OCI-LY3 (cell line): ENCODE measurements at regions not wholly inside any gene's neighbourhood (a gene's known extent, or its start where the extent isn't known, plus 50 kb on each side); places are given as distances from the start of the nearest gene placed in this dataset.
"Not testable (repeated sequence)": the region's sequence is repeated elsewhere in the genome, so short reads cannot be mapped to it uniquely, and the experiment has no call there.

Source experiments
- H2AFZ ChIP-seq: fragments of 200-600, 300-600 bp; shearing (Covaris generic); 2 replicates; pipeline ENCODE4 v1.6.0; 2014; ENCODE audit warnings: antibody characterized with exemption, low read depth, low read length
- H3K27ac ChIP-seq: fragments of 200-600, 300-600 bp; sonication (generic); 2 replicates; pipeline ENCODE4 v1.5.1; 2014; ENCODE audit warnings: mild to moderate bottlenecking, low read length, moderate library complexity, mixed read lengths
- H3K27me3 ChIP-seq: fragments of 200-600, 300-600 bp; sonication (generic); 2 replicates; pipeline ENCODE4 v1.6.1; 2014; ENCODE audit warnings: low read depth, low read length, mixed read lengths
- H3K36me3 ChIP-seq: fragments of 200-600, 300-600 bp; sonication (generic); replicated peaks from 2 replicates; pipeline ENCODE3; 2014; ENCODE audit warnings: low read depth, low read length, mixed read lengths
- H3K4me1 ChIP-seq: fragments of 300-600, 200-600 bp; sonication (generic); 2 replicates; pipeline ENCODE4 v1.6.1; 2014; ENCODE audit warnings: low read length, mixed read lengths
- H3K4me2 ChIP-seq: fragments of 200-600, 300-600 bp; sonication (generic); 2 replicates; pipeline ENCODE4 v1.6.1; 2014; ENCODE audit warnings: low read length, mixed read lengths
- H3K4me3 ChIP-seq: fragments of 300-600, 200-600 bp; sonication (generic); 2 replicates; pipeline ENCODE4 v1.5.1; 2014; ENCODE audit warnings: antibody characterized with exemption, mild to moderate bottlenecking, low read length, moderate library complexity
- H3K79me2 ChIP-seq: fragments of 300-600, 200-600 bp; shearing (Covaris generic); 2 replicates; pipeline ENCODE4 v1.6.1; 2014; ENCODE audit warnings: mild to moderate bottlenecking, low read length, mixed read lengths
- H3K9ac ChIP-seq: fragments of 300-600, 200-600 bp; shearing (Covaris generic); 2 replicates; pipeline ENCODE4 v1.6.0; 2014; ENCODE audit warnings: mild to moderate bottlenecking, low read length, moderate library complexity
- H3K9me3 ChIP-seq: fragments of 200-600, 300-600 bp; shearing (Covaris generic); 2 replicates; pipeline ENCODE4 v1.6.1; 2014; ENCODE audit warnings: low read length, mixed read lengths; ENCODE audit not compliant: insufficient read depth
- H4K20me1 ChIP-seq: fragments of 200-600, 300-600 bp; sonication (generic); 2 replicates; pipeline ENCODE4 v1.6.1; 2016; ENCODE audit warnings: low read length, mixed read lengths; ENCODE audit not compliant: insufficient read depth
- EZH2phosphoT487 ChIP-seq: fragments of 200-600 bp; shearing (Covaris generic); IDR thresholded peaks from 2 replicates; pipeline ENCODE4 v1.6.1; 2018; ENCODE audit warnings: antibody characterized with exemption, mixed run types, low read depth
- TF ChIP-seq, protein P1 (sequence below): fragments of 200-600, 300-600 bp; sonication (generic); IDR thresholded peaks from 2 replicates; pipeline ENCODE4 v1.5.1; 2014; ENCODE audit warnings: antibody characterized with exemption, low read length, low read depth

DNA sequence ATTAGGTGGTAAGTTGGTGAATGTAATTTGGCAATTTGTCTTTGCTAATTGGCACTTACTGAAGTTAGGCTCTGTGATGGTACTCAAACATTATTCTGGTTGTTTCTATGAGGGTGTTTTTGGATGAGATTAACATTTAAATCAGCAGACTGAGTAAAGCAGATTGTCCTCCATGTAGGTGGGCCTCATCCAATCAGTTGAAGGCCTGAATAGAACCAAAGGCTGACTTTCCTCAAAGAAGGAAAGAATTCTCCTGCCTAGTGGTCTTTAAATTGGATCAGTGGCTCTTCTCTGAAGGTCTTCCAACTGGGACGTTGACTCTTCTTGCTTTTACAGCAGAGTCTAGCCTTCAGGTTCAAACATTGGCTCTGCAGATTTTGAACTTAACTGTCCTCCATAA, 278.3 kb downstream of the KIF20B start:
- H2AFZ ChIP-seq: no peak overlapping the region
- peaks cover 34% of the 10 kb centered on the region for H3K4me1 ChIP-seq
- H4K20me1 ChIP-seq: no peaks in the 10 kb centered on the region
- H3K27ac ChIP-seq: no peak overlapping the region
- TF ChIP-seq, protein P1, sequence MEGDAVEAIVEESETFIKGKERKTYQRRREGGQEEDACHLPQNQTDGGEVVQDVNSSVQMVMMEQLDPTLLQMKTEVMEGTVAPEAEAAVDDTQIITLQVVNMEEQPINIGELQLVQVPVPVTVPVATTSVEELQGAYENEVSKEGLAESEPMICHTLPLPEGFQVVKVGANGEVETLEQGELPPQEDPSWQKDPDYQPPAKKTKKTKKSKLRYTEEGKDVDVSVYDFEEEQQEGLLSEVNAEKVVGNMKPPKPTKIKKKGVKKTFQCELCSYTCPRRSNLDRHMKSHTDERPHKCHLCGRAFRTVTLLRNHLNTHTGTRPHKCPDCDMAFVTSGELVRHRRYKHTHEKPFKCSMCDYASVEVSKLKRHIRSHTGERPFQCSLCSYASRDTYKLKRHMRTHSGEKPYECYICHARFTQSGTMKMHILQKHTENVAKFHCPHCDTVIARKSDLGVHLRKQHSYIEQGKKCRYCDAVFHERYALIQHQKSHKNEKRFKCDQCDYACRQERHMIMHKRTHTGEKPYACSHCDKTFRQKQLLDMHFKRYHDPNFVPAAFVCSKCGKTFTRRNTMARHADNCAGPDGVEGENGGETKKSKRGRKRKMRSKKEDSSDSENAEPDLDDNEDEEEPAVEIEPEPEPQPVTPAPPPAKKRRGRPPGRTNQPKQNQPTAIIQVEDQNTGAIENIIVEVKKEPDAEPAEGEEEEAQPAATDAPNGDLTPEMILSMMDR: no peak
- no peak for TF ChIP-seq EZH2phosphoT487
- H3K79me2 ChIP-seq: no peaks in the 10 kb centered on the region
- H3K4me2 ChIP-seq: no peak overlapping the region
- H3K27me3 ChIP-seq: no peaks in the 10 kb centered on the region
- H3K9me3 ChIP-seq: no peaks in the 10 kb centered on the region
- no peak overlapping the region for H3K9ac ChIP-seq
- no peaks in the 10 kb centered on the region for H3K36me3 ChIP-seq
- H3K4me3 ChIP-seq: no peak overlapping the region

DNA sequence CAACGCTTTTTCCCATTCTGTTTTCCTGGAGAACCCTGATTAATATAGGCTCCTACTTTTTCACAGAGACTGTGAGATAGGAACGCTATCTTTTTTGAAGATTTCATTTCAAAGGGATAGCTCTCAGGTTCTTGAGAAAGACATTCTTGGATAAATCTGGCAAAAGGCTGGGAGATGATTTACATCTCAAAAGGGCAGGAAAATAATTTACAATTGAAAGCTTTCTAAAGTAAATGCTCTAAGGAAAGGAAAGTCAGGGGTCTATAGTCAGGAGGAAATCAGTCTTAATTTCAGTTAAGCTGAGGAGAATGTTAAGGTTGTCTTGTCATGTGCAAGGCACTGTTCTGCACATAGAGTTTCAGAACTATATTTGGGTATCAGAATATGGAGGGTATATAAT, 278.8 kb downstream of the KIF20B start:
- Histone ChIP-seq H3K27me3 (no peaks in the 10 kb centered on the region), H3K79me2 (no peaks in the 10 kb centered on the region), H3K4me2 (no peak overlapping the region), H4K20me1 (no peaks in the 10 kb centered on the region), H3K9me3 (no peaks in the 10 kb centered on the region), H3K36me3 (no peaks in the 10 kb centered on the region), H3K9ac (no peak overlapping the region), H2AFZ (no peak overlapping the region), H3K27ac (no peak overlapping the region), H3K4me1 (peaks cover 33% of the 10 kb centered on the region), H3K4me3 (no peak overlapping the region)
- TF ChIP-seq EZH2phosphoT487: no peak
- TF ChIP-seq, protein P1: no peak

DNA sequence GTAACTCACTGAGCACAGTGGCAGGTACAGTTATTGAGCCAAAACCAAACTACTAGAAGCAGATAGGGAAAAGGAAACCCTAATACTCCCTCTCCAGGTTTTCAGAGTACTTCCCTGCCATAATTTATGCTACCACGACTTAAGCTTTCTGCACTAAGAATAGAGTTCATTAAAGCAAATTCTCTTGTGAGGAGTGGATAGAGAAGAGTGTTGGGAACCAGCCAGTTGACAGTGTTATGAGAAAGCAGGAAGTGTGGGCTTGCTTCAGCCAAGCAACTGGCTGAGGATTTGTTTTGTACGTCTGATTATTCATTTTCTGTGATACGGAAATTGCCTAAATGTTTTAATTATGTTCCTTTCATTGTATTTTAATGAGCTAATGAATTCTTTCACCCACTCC, 280.5 kb downstream of the KIF20B start:
- H3K9ac ChIP-seq: no peak overlapping the region
- no peaks in the 10 kb centered on the region for H4K20me1 ChIP-seq
- no peak overlapping the region for H3K4me3 ChIP-seq
- no peak overlapping the region for H2AFZ ChIP-seq
- H3K4me1 ChIP-seq: peaks cover 18% of the 10 kb centered on the region
- no peaks in the 10 kb centered on the region for H3K27me3 ChIP-seq
- no peak overlapping the region for H3K27ac ChIP-seq
- no peaks in the 10 kb centered on the region for H3K36me3 ChIP-seq
- H3K79me2 ChIP-seq: no peaks in the 10 kb centered on the region
- H3K4me2 ChIP-seq: no peak overlapping the region
- no peaks in the 10 kb centered on the region for H3K9me3 ChIP-seq
- no peak for TF ChIP-seq EZH2phosphoT487
- TF ChIP-seq, protein P1: no peak

DNA sequence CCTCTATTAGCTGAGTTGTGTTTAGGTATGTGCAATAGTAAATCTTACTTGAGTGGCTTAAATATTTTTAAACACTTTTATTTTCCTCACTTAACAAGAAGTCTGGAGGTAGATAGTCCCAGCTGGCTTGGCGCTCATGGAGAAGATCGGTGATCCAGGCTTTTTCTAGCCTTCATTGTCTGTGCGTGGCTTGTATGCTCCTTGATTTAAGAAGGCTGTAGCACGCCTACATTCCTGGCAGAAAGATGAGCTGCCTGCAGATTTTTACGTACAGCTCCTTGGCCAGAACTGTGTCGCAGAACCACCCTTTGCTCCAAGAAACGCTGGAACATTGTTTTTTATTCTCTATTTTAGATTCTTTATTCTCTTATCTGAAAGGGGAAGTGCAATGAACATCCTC, 284.1 kb downstream of the KIF20B start:
- H3K27ac ChIP-seq: no peak overlapping the region
- H3K36me3 ChIP-seq: no peaks in the 10 kb centered on the region
- no peaks in the 10 kb centered on the region for H4K20me1 ChIP-seq
- H3K4me3 ChIP-seq: no peak overlapping the region
- H3K4me2 ChIP-seq: no peak overlapping the region
- no peaks in the 10 kb centered on the region for H3K79me2 ChIP-seq
- 0 out of 2 replicates have a peak, but pooled peaks cover 5% of the 10 kb centered on the region for H3K9me3 ChIP-seq
- no peaks in the 10 kb centered on the region for H3K27me3 ChIP-seq
- H2AFZ ChIP-seq: no peak overlapping the region
- H3K4me1 ChIP-seq: 0 out of 2 replicates have a peak, but pooled peaks cover 3% of the 10 kb centered on the region
- TF ChIP-seq, protein P1: no peak
- TF ChIP-seq EZH2phosphoT487: no peak
- no peak overlapping the region for H3K9ac ChIP-seq

GRCh38 chr10:89988361-89988760, 287.0 kb downstream of the KIF20B start:
- H4K20me1 ChIP-seq, H3K4me2 ChIP-seq, H3K79me2 ChIP-seq, H3K9me3 ChIP-seq, H3K4me3 ChIP-seq, H3K36me3 ChIP-seq, H2AFZ ChIP-seq, H3K9ac ChIP-seq, H3K27ac ChIP-seq, H3K27me3 ChIP-seq: not testable (repeated sequence)
- H3K4me1 ChIP-seq: peaks cover 11% of the 10 kb centered on the region
